GM12892 (cell line): ENCODE measurements at regions not wholly inside any gene's neighbourhood (a gene's known extent, or its start where the extent isn't known, plus 50 kb on each side); places are given as distances from the start of the nearest gene placed in this dataset.

Experiments used
- DNase-seq: peaks from one replicate; pipeline ENCODE4 v3.0.0; 2011; ENCODE audit not compliant: insufficient read length
- FAIRE-seq: peaks from 2 replicates; lab custom pipeline; 2011; peaks lifted over from hg19 to GRCh38; lab: Jason Lieb, UNC
- POLR2A ChIP-seq: IDR thresholded peaks from 2 replicates; pipeline ENCODE4 v1.6.1; 2011; ENCODE audit warnings: low read depth, low read length, control low read depth
- POLR2AphosphoS5 ChIP-seq: IDR thresholded peaks from 2 replicates; pipeline ENCODE4 v1.6.1; 2011; ENCODE audit warnings: low read depth, low read length, control low read depth
- TAF1 ChIP-seq: IDR thresholded peaks from 2 replicates; pipeline ENCODE4 v1.6.1; 2011; ENCODE audit warnings: low read depth, mild to moderate bottlenecking, control low read depth, low read length, borderline replicate concordance

GRCh38 chr9:27939186-27939585 lies 365.9 kb upstream of the C9orf72 start:
- TF ChIP-seq TAF1 (no peak), POLR2A (no peak), POLR2AphosphoS5 (no peak)
- no peak for FAIRE-seq
- DNase-seq: no peak

GRCh38 chr9:27940535-27940934 lies 367.3 kb upstream of the C9orf72 start:
- FAIRE-seq (no peak), DNase-seq (no peak)
- no peak for TF ChIP-seq TAF1
- no peak for TF ChIP-seq POLR2A
- no peak for TF ChIP-seq POLR2AphosphoS5

GRCh38 chr9:27943501-27943900 lies 370.2 kb upstream of the C9orf72 start:
- DNase-seq: no peak
- no peak for FAIRE-seq
- TF ChIP-seq POLR2A: no peak
- TF ChIP-seq POLR2AphosphoS5: no peak
- no peak for TF ChIP-seq TAF1

- TF ChIP-seq POLR2A (no peak), POLR2AphosphoS5 (no peak), TAF1 (no peak)
- DNase-seq (no peak), FAIRE-seq (no peak)
These were observed 372.1 kb upstream of the C9orf72 start for GRCh38 chr9:27945386-27945785.

GRCh38 chr9:27950382-27950781 lies 377.1 kb upstream of the C9orf72 start:
- no peak for DNase-seq
- no peak for FAIRE-seq
- TF ChIP-seq POLR2A: no peak
- no peak for TF ChIP-seq POLR2AphosphoS5
- TF ChIP-seq TAF1: no peak

- DNase-seq (no peak), FAIRE-seq (no peak)
- TF ChIP-seq TAF1 (no peak), POLR2AphosphoS5 (no peak), POLR2A (no peak)
These were observed 381.6 kb upstream of the C9orf72 start for GRCh38 chr9:27954858-27955257.

- TF ChIP-seq POLR2A (no peak), POLR2AphosphoS5 (no peak), TAF1 (no peak)
- DNase-seq: no peak
- no peak for FAIRE-seq
These were observed 390.6 kb upstream of the C9orf72 start for GRCh38 chr9:27963836-27964235.

- no peak for TF ChIP-seq TAF1
- TF ChIP-seq POLR2AphosphoS5: no peak
- DNase-seq (no peak), FAIRE-seq (no peak)
These were observed 393.9 kb upstream of the C9orf72 start for GRCh38 chr9:27967210-27967609.

GRCh38 chr9:27977931-27978330 lies 404.6 kb upstream of the C9orf72 start:
- TF ChIP-seq POLR2A (no peak), POLR2AphosphoS5 (no peak), TAF1 (no peak)
- no peak for DNase-seq
- FAIRE-seq: no peak

GRCh38 chr9:27985714-27986113 lies 412.4 kb upstream of the C9orf72 start:
- no peak for FAIRE-seq
- no peak for DNase-seq
- TF ChIP-seq POLR2A (no peak), POLR2AphosphoS5 (no peak)

- DNase-seq (no peak), FAIRE-seq (no peak)
- TF ChIP-seq POLR2AphosphoS5 (no peak), TAF1 (no peak), POLR2A (no peak)
These were observed 417.2 kb upstream of the C9orf72 start for GRCh38 chr9:27990524-27990923.

GRCh38 chr9:27991221-27991620 lies 417.9 kb upstream of the C9orf72 start:
- FAIRE-seq: no peak
- TF ChIP-seq TAF1 (no peak), POLR2AphosphoS5 (no peak), POLR2A (no peak)

GRCh38 chr9:28001096-28001495 lies 427.8 kb upstream of the C9orf72 start:
- no peak for FAIRE-seq
- TF ChIP-seq TAF1 (no peak), POLR2AphosphoS5 (no peak), POLR2A (no peak)
- DNase-seq: no peak

More at GRCh38 chr9:27991221-27991620, 417.9 kb upstream of the C9orf72 start:
- no peak for DNase-seq

GRCh38 chr9:28004900-28005299 lies 431.6 kb upstream of the C9orf72 start:
- DNase-seq (no peak), FAIRE-seq (no peak)
- TF ChIP-seq POLR2A: no peak
- no peak for TF ChIP-seq POLR2AphosphoS5
- TF ChIP-seq TAF1: no peak

- DNase-seq: no peak
- no peak for TF ChIP-seq POLR2A
- no peak for TF ChIP-seq POLR2AphosphoS5
- no peak for TF ChIP-seq TAF1
- no peak for FAIRE-seq
These were observed 432.5 kb upstream of the C9orf72 start for GRCh38 chr9:28005779-28006178.
